HUES48 (cell line): ENCODE measurements at regions not wholly inside any gene's neighbourhood (a gene's known extent, or its start where the extent isn't known, plus 50 kb on each side); places are given as distances from the start of the nearest gene placed in this dataset.
A peak's percentile ranks its signal among the peaks of the same experiment; 100 is the strongest.

Experiments
- H3K27ac ChIP-seq: one replicate; pipeline ENCODE4 v1.7.0; 2013; ENCODE audit warnings: low read depth, low read length, inconsistent platforms
- H3K27me3 ChIP-seq: 2 replicates; pipeline ENCODE4 v1.6.1; 2013; ENCODE audit warnings: mild to moderate bottlenecking, low read length; ENCODE audit not compliant: control insufficient read depth, insufficient read depth
- H3K36me3 ChIP-seq: 2 replicates; pipeline ENCODE4 v1.6.1; 2013; ENCODE audit warnings: low read length; ENCODE audit not compliant: control insufficient read depth, insufficient read depth
- H3K4me1 ChIP-seq: 2 replicates; pipeline ENCODE4 v1.6.1; 2013; ENCODE audit warnings: mild to moderate bottlenecking, low read length; ENCODE audit not compliant: control insufficient read depth, insufficient read depth
- H3K4me3 ChIP-seq: 2 replicates; pipeline ENCODE4 v1.5.1; 2013; ENCODE audit warnings: mild to moderate bottlenecking, low read depth, low read length
- H3K9ac ChIP-seq: 2 replicates; pipeline ENCODE4 v1.6.1; 2013; ENCODE audit warnings: mild to moderate bottlenecking, low read depth, low read length, moderate library complexity
- H3K9me3 ChIP-seq: 2 replicates; pipeline ENCODE4 v1.6.1; 2013; ENCODE audit warnings: low read length; ENCODE audit not compliant: control insufficient read depth, insufficient read depth

- Histone ChIP-seq H3K9ac (no peak overlapping the region), H3K9me3 (no peaks in the 10 kb centered on the region), H3K36me3 (no peaks in the 10 kb centered on the region), H3K27me3 (no peaks in the 10 kb centered on the region), H3K27ac (no peak overlapping the region), H3K4me1 (no peaks in the 10 kb centered on the region), H3K4me3 (no peak overlapping the region)
Measured at GRCh38 chr9:85430659-85431338, 311.0 kb downstream of the AGTPBP1 start.

- H3K36me3 ChIP-seq, result no peaks in the 10 kb centered on the region
- no peak overlapping the region for H3K27ac ChIP-seq
- no peaks in the 10 kb centered on the region for H3K27me3 ChIP-seq
- no peaks in the 10 kb centered on the region for H3K4me1 ChIP-seq
- H3K4me3 ChIP-seq, result no peak overlapping the region
- H3K9me3 ChIP-seq, result no peaks in the 10 kb centered on the region
- H3K9ac ChIP-seq, result no peak overlapping the region
Measured at GRCh38 chr9:85428230-85428629, 313.5 kb downstream of the AGTPBP1 start.

- no peak overlapping the region for H3K27ac ChIP-seq
- H3K9me3 ChIP-seq, result no peaks in the 10 kb centered on the region
- no peaks in the 10 kb centered on the region for H3K36me3 ChIP-seq
- H3K9ac ChIP-seq, result no peak overlapping the region
- no peak overlapping the region for H3K4me3 ChIP-seq
- H3K4me1 ChIP-seq, result no peaks in the 10 kb centered on the region
- H3K27me3 ChIP-seq, result no peaks in the 10 kb centered on the region
Measured at GRCh38 chr9:85427772-85428171, 314.0 kb downstream of the AGTPBP1 start.

- no peak overlapping the region for H3K4me3 ChIP-seq
- no peak overlapping the region for H3K9ac ChIP-seq
- H3K4me1 ChIP-seq, result no peaks in the 10 kb centered on the region
- H3K27ac ChIP-seq, result no peak overlapping the region
- no peaks in the 10 kb centered on the region for H3K36me3 ChIP-seq
- no peaks in the 10 kb centered on the region for H3K27me3 ChIP-seq
- H3K9me3 ChIP-seq, result 0 out of 2 replicates have a peak, but pooled peaks cover 3% of the 10 kb centered on the region
Measured at GRCh38 chr9:85425153-85425611, 316.6 kb downstream of the AGTPBP1 start.

GRCh38 chr9:85423422-85423821 is 318.3 kb downstream of the AGTPBP1 start:
- Histone ChIP-seq H3K27me3 (no peaks in the 10 kb centered on the region), H3K36me3 (no peaks in the 10 kb centered on the region)

GRCh38 chr9:85421641-85422040 is 320.1 kb downstream of the AGTPBP1 start:
- Histone ChIP-seq H3K27me3 (no peaks in the 10 kb centered on the region), H3K4me1 (no peaks in the 10 kb centered on the region), H3K36me3 (no peaks in the 10 kb centered on the region), H3K4me3 (no peak overlapping the region), H3K9ac (no peak overlapping the region), H3K9me3 (0 out of 2 replicates have a peak, but pooled peaks cover 3% of the 10 kb centered on the region), H3K27ac (no peak overlapping the region)

More at GRCh38 chr9:85423422-85423821, 318.3 kb downstream of the AGTPBP1 start:
- 0 out of 2 replicates have a peak, but pooled peaks cover 3% of the 10 kb centered on the region for H3K9me3 ChIP-seq
- H3K9ac ChIP-seq, result no peak overlapping the region
- H3K4me1 ChIP-seq, result no peaks in the 10 kb centered on the region
- no peak overlapping the region for H3K4me3 ChIP-seq
- H3K27ac ChIP-seq, result no peak overlapping the region

GRCh38 chr9:85420750-85421149 is 321.0 kb downstream of the AGTPBP1 start:
- H3K9me3 ChIP-seq, result 0 out of 2 replicates have a peak, but pooled peaks cover 3% of the 10 kb centered on the region
- H3K36me3 ChIP-seq, result no peaks in the 10 kb centered on the region
- no peaks in the 10 kb centered on the region for H3K4me1 ChIP-seq
- H3K27ac ChIP-seq, result peak overlapping the region; percentile 14
- H3K4me3 ChIP-seq, result no peak overlapping the region
- no peak overlapping the region for H3K9ac ChIP-seq
- no peaks in the 10 kb centered on the region for H3K27me3 ChIP-seq

- no peak overlapping the region for H3K27ac ChIP-seq
- no peaks in the 10 kb centered on the region for H3K27me3 ChIP-seq
- H3K36me3 ChIP-seq, result no peaks in the 10 kb centered on the region
- H3K4me3 ChIP-seq, result no peak overlapping the region
- H3K4me1 ChIP-seq, result no peaks in the 10 kb centered on the region
- H3K9me3 ChIP-seq, result 0 out of 2 replicates have a peak, but pooled peaks cover 3% of the 10 kb centered on the region
- H3K9ac ChIP-seq, result no peak overlapping the region
Measured at GRCh38 chr9:85417674-85418073, 324.1 kb downstream of the AGTPBP1 start.

GRCh38 chr9:85416715-85417114 is 325.0 kb downstream of the AGTPBP1 start:
- Histone ChIP-seq H3K9me3 (no peaks in the 10 kb centered on the region), H3K27ac (no peak overlapping the region), H3K4me1 (no peaks in the 10 kb centered on the region), H3K4me3 (no peak overlapping the region), H3K27me3 (no peaks in the 10 kb centered on the region), H3K9ac (no peak overlapping the region), H3K36me3 (no peaks in the 10 kb centered on the region)

GRCh38 chr9:85414390-85414789 is 327.4 kb downstream of the AGTPBP1 start:
- H3K27ac ChIP-seq, result no peak overlapping the region
- no peaks in the 10 kb centered on the region for H3K4me1 ChIP-seq
- H3K4me3 ChIP-seq, result no peak overlapping the region
- no peaks in the 10 kb centered on the region for H3K27me3 ChIP-seq
- H3K9me3 ChIP-seq, result no peaks in the 10 kb centered on the region
- no peaks in the 10 kb centered on the region for H3K36me3 ChIP-seq
- H3K9ac ChIP-seq, result no peak overlapping the region

GRCh38 chr9:85408494-85408893 is 333.3 kb downstream of the AGTPBP1 start:
- Histone ChIP-seq H3K4me3 (no peak overlapping the region), H3K27me3 (no peaks in the 10 kb centered on the region), H3K27ac (no peak overlapping the region), H3K36me3 (no peaks in the 10 kb centered on the region), H3K9me3 (no peaks in the 10 kb centered on the region), H3K9ac (no peak overlapping the region), H3K4me1 (no peaks in the 10 kb centered on the region)
